ENCODE measurements at regions not wholly inside any gene's neighbourhood (a gene's known extent, or its start where the extent isn't known, plus 50 kb on each side); places are given as distances from the start of the nearest gene placed in this dataset.

- ATAC-seq (ENCODE audit: poor library complexity) (no peak), DNase-seq (no peak)
- intact Hi-C loops (cut with DNase I): no loop called here
These were observed 248.8 kb upstream of the ELAC2 start for GRCh38 chr17:13266606-13267005.

- ATAC-seq (ENCODE audit: poor library complexity) (no peak), DNase-seq (no peak)
- intact Hi-C loops (cut with DNase I): no loop called here
These were observed 247.5 kb upstream of the ELAC2 start for GRCh38 chr17:13265311-13265710.

GRCh38 chr17:13263746-13264145 lies 245.9 kb upstream of the ELAC2 start:
- intact Hi-C loops (cut with DNase I): no loop called here

GRCh38 chr17:13256545-13256944 lies 238.7 kb upstream of the ELAC2 start:
- no peak for DNase-seq
- no peak for ATAC-seq (ENCODE audit: poor library complexity)
- intact Hi-C loops (cut with DNase I): no loop called here

More at GRCh38 chr17:13263746-13264145, 245.9 kb upstream of the ELAC2 start:
- ATAC-seq (ENCODE audit: poor library complexity) (no peak), DNase-seq (no peak)

- intact Hi-C loops (cut with DNase I): no loop called here
- no peak for ATAC-seq (ENCODE audit: poor library complexity)
- DNase-seq: no peak
These were observed 236.0 kb upstream of the ELAC2 start for GRCh38 chr17:13253733-13254410.

GRCh38 chr17:13244513-13244912 lies 226.7 kb upstream of the ELAC2 start:
- DNase-seq (no peak), ATAC-seq (ENCODE audit: poor library complexity) (no peak)
- intact Hi-C loops (cut with DNase I): no loop called here

- ATAC-seq (ENCODE audit: poor library complexity) (no peak), DNase-seq (no peak)
- intact Hi-C loops (cut with DNase I): no loop called here
These were observed 225.8 kb upstream of the ELAC2 start for GRCh38 chr17:13243585-13243984.

GRCh38 chr17:13240851-13241250 lies 223.0 kb upstream of the ELAC2 start:
- DNase-seq (no peak), ATAC-seq (ENCODE audit: poor library complexity) (no peak)
- intact Hi-C loops (cut with DNase I): no loop called here

GRCh38 chr17:13230350-13231264 lies 212.8 kb upstream of the ELAC2 start:
- no peak for DNase-seq
- no peak for ATAC-seq (ENCODE audit: poor library complexity)
- intact Hi-C loops (cut with DNase I): no loop called here

GRCh38 chr17:13228225-13228624 lies 210.4 kb upstream of the ELAC2 start:
- no peak for ATAC-seq (ENCODE audit: poor library complexity)
- intact Hi-C loops (cut with DNase I): no loop called here

GRCh38 chr17:13222975-13223374 lies 205.1 kb upstream of the ELAC2 start:
- intact Hi-C loops (cut with DNase I): no loop called here
- DNase-seq: no peak
- no peak for ATAC-seq (ENCODE audit: poor library complexity)

More at GRCh38 chr17:13228225-13228624, 210.4 kb upstream of the ELAC2 start:
- DNase-seq: no peak

- DNase-seq: no peak
- no peak for ATAC-seq (ENCODE audit: poor library complexity)
- intact Hi-C loops (cut with DNase I): no loop called here
These were observed 195.0 kb upstream of the ELAC2 start for GRCh38 chr17:13212860-13213259.

GRCh38 chr17:13209081-13209480 lies 191.3 kb upstream of the ELAC2 start:
- DNase-seq (no peak), ATAC-seq (ENCODE audit: poor library complexity) (no peak)
- intact Hi-C loops (cut with DNase I): no loop called here

- ATAC-seq (ENCODE audit: poor library complexity) (no peak), DNase-seq (no peak)
- intact Hi-C loops (cut with DNase I): no loop called here
These were observed 186.9 kb upstream of the ELAC2 start for GRCh38 chr17:13204607-13205237.

GRCh38 chr17:13202835-13203234 lies 185.0 kb upstream of the ELAC2 start:
- DNase-seq (no peak), ATAC-seq (ENCODE audit: poor library complexity) (no peak)
- intact Hi-C loops (cut with DNase I): no loop called here

GRCh38 chr17:13200671-13201070 lies 182.8 kb upstream of the ELAC2 start:
- ATAC-seq (ENCODE audit: poor library complexity): no peak
- intact Hi-C loops (cut with DNase I): no loop called here
- DNase-seq: no peak

GRCh38 chr17:13199425-13199824 lies 181.6 kb upstream of the ELAC2 start:
- intact Hi-C loops (cut with DNase I): no loop called here
- ATAC-seq (ENCODE audit: poor library complexity): no peak

GRCh38 chr17:13197586-13197985 lies 179.8 kb upstream of the ELAC2 start:
- DNase-seq: no peak
- ATAC-seq (ENCODE audit: poor library complexity): no peak
- intact Hi-C loops (cut with DNase I): no loop called here

More at GRCh38 chr17:13199425-13199824, 181.6 kb upstream of the ELAC2 start:
- DNase-seq: no peak

GRCh38 chr17:13194887-13195286 lies 177.1 kb upstream of the ELAC2 start:
- intact Hi-C loops (cut with DNase I): no loop called here
- no peak for ATAC-seq (ENCODE audit: poor library complexity)

GRCh38 chr17:13182854-13183253 lies 165.0 kb upstream of the ELAC2 start:
- intact Hi-C loops (cut with DNase I): no loop called here
- DNase-seq: no peak
- ATAC-seq (ENCODE audit: poor library complexity): no peak

More at GRCh38 chr17:13194887-13195286, 177.1 kb upstream of the ELAC2 start:
- DNase-seq: no peak

Data from Right ventricle myocardium superior (tissue), 1 donor.